Fibroblast of skin of right biceps (primary cell): ENCODE measurements at regions not wholly inside any gene's neighbourhood (a gene's known extent, or its start where the extent isn't known, plus 50 kb on each side); places are given as distances from the start of the nearest gene placed in this dataset.
"Not testable (repeated sequence)": the region's sequence is repeated elsewhere in the genome, so short reads cannot be mapped to it uniquely, and the experiment has no call there.

Experiments used
- DNase-seq: peaks from one replicate; pipeline ENCODE4 v3.0.0-alpha.2; 2013

- no peak for DNase-seq
Measured at GRCh38 chr2:125371867-125372266, 1284.1 kb upstream of the GYPC start.

- DNase-seq: no peak
Measured at GRCh38 chr2:125373293-125373692, 1282.7 kb upstream of the GYPC start.

GRCh38 chr2:125386074-125386473, 1269.9 kb upstream of the GYPC start:
- DNase-seq: no peak

DNA sequence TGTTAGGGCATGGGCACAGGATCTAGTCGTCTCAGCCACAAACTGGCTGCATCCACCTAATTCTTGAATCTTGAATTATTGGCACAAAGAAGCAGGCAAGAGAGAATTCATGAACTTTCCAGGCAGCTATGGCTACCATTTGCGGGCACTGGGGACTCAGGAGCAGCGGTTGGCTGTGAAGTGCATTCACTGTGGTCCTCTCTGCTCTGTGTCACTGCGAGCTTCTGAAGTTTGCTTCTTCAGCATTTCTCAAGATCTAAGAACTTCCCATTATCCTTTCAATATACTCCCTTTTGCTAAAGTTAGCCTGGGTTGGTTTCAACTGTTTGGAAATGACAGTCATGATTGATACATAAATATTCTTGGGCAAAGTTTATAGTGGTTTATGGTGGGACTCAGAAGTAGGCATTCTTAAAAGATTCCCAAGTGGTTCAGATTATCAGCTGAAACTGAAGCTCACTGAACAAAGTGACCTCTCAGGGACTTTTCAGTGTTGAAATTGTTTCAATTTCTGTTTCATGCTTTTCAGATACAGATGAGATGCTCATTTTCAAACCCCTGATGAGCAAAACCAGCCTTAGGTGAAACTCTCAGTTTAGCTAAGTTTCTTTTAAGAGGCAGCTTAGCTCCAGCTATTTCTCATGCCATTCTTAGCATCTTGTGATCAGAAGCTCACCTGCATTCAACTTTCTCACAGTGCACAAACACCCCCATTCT, 1258.3 kb upstream of the GYPC start:
- DNase-seq: no peak

DNA sequence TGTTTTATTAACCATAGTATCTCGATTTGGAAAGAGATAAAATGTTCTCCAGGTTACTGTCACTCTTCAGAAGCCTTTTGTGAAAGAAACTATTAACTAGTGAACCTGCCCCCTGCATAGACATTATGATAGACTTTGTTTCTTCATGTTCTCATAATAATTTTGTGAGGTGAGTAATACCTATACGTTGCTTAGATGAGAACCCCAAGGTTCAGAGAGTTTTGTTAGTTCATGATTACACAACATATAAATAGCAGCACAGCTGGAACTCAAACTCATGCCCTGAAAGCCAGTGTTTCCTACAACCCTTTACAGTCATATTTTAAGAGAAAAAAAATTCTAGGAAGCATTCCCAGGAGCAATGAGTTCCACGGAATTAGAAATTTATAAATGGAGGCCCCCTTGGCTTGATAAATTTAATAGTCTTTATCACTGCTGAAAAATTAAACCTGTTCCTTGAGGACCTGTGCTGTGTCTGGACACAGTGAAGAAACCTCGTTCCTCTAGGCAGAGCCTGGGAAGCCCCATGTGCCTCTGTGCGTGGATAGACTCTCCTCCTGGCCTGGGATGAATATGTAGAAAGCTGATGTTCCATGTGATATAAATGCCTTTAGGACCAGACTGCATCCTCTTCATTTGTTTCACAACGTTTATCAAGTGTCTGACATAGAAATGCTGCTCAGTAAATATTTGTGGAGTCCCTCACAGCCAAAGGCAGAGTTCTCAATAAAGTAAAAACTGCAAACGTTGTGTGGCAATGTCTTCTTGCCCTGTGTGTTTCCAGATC, 1257.0 kb upstream of the GYPC start:
- no peak for DNase-seq

DNA sequence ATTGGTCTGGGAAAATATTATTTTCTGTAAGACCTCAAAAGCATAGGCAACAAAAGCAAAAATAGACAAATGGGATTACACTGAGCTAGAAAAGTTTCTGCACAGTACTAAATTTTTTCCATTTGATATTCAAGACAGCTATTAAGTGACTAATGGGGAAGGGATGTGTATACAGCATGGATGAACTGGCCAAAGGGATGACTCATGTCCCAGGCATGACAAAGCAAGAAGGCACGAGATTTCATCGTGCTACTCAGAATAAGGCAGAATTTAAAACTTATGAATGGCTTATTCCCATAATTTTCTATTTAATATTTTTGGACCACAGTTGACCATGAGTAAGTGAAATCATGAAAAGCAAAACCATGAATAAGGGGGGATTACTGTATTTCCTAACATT, 1250.1 kb upstream of the GYPC start:
- peak; percentile 95 for DNase-seq

DNA sequence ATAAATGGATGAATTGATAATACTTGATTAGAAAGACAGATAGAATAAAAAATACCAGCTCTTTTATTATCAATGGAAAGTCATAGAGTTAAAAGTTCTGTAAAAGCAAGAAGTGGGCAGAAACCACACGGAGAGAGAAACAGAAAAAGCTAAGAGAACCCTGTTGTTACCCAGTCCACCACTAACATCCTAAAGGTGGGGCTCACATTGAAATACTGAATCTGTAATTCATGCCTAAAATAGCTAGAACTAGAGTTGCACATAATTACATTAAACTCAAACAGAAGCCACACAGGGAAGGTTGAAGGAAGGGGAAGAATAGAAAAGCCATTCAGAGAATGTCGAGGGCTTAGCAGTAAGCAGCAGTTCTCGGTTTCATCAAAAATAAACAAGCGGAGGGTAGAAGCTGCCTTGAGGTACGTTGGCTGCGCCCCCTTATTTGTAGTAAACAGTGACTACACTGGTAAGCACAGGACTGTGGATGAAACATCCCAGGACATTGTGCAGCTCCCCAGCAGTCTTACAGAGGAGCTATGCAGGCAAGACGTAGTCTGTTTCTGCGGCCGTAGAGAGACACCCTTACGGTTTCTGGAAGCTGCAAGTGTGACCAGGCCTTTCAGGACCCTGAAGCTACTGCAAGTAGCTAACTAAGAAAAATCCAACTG, 1247.0 kb upstream of the GYPC start:
- DNase-seq: no peak

DNA sequence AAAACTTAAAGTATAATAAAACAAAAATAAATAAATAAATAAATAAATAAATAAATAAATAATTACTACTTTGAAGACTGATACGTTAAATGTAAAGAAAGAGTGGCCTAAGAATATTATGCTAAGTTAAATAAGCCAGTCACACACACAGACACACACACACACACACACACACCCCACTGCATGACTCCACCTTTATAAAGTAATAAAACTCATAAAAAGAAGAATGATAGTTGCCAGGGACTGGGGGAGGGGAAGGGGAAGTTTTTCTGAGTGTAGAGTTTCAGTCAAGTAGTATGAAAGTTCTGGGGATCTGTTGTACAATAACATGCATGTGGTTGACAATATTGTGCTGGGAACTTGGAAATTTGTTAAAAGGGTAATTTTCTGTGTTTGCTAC, 1237.5 kb upstream of the GYPC start:
- no peak for DNase-seq

GRCh38 chr2:125422198-125422770, 1233.7 kb upstream of the GYPC start:
- DNase-seq: not testable (repeated sequence)

DNA sequence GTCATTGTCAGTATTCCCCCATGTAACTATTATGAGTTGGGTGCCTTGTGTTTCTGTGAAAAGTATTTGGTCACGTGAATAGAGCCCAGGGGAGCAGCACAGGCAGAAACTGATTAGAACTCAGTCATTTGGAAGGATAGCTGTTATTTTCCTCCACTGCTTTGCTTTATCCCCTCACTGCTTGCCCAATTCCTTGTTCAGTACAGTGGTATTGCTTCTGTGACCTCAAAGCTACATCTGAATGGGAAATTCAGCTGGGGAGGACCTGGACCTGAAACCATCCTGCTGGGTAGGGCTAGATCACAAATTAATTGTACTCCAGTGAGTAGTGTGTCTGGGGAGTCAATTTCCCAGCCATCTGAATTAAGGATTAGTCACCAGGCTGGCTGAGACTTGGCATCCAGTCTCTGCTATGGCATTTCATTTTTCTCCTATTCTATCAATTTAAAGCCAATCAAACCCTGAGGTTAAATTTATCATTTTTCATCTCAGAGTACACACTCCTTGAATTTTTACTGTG, 1231.6 kb upstream of the GYPC start:
- no peak for DNase-seq

DNA sequence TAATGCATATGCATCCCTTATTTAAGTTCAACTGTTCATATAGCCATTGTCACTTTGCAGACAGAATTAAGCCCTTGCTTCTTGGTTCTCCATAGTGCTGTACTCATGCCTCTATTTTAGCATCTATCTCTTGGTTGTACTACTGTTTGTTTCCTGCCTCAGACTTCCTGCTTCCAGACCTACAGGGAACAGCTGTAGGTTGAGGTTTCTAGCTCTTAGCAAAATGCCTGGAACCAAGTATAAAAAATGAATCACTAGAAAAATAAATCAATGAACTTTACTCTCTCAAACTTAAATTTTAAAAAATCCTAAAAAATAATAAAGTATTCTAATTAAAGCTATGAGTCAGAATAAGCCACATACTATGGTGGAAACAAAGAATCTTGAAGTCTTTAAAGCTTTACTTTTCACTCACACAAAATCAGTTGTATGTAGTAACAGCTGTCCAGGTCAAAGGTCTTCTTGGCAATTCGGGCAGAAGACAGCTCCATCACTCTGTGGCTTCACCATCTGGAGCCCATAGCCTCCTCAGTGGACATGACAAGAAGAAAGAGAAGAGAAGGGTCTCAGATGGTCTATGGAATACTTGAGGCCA, 1228.1 kb upstream of the GYPC start:
- peak; percentile 41 for DNase-seq

DNA sequence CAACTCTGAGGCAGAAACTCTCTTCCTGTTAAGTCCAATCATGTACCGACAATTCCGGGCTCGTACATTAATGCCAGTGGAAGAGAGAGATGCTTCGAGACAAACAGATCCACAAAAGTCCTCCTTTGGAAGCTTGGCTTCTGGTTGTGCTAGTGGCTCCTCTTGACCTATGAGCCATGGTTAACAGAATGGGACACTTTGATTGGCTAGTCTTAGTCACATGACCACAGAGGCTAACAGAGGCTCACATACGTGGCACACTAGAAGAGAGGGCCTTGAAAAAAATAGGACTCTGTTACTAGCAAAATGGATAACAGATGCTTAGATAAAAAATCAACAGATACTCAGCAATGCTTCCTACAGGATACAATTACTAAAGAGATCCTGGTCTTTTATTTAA, 1211.9 kb upstream of the GYPC start:
- no peak for DNase-seq

- DNase-seq: no peak
Measured at GRCh38 chr2:125445495-125445894, 1210.5 kb upstream of the GYPC start.

DNA sequence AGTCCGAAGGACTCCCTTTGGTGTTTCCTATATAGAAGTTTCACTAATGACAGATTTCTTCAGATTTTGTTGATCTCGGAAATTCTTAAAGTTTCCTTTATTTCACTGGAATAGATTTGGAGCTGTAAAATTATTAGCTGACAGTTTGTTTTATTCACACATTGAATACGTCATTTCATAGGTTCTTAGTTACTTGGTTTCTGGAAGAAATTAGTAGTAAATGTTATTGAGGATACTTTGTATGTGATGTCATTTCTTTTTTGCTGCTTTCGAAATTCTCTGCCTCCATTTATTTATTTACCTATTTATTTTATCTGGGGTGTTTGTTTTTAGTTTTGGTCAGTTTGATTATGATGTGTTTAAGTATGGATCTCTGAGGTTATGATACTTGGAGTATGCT, 1205.9 kb upstream of the GYPC start:
- no peak for DNase-seq

DNA sequence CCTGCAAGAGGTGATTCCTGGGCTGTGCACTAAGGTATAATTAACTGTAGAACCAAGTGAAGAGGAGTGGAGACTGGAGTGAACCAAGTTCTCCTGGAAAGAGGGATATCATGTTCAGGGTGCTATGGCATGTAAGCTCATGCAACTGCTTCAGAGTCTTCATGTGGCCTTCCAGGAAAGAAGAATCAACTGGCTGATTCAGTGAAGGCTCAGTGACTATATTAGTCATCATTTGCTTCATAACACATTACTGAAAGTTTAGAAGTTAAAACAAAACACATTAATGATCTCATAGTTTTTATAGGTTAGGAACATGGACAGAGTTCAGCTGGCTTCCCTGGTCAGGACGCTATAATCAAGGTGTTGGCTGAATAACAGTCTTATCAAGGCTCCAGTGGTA, 1200.8 kb upstream of the GYPC start:
- DNase-seq: peak; percentile 4

DNA sequence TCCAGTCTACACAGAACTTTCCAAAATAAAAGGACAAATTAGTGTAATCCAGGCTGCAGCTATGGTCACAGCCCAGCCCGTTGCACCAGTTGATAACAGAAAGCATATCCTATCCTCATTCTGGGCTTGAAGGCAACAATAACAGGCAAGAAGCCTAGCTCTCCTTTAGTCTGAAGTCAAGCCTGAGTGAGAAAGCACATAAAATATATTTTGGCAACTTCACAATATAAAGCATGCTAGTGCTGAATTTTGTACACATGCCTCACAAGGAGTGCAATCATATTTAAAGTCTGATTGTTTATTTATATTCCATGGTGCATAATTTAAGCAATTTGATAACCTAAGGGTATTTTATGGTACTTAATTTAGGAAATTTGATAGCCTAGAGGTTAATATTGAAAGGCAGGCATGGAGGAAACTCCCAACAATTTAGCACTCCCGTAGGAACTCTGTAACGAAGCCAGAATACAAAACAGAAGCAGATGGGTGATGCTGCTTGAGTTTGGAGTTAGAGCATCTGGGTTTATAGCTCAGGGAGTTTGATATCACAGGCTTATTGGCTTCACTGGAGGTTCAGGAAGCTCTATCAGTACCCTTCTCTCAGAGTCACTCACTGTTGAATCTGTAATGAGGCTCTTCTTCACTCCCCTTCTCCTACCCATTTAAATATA, 1199.1 kb upstream of the GYPC start:
- DNase-seq: no peak

DNA sequence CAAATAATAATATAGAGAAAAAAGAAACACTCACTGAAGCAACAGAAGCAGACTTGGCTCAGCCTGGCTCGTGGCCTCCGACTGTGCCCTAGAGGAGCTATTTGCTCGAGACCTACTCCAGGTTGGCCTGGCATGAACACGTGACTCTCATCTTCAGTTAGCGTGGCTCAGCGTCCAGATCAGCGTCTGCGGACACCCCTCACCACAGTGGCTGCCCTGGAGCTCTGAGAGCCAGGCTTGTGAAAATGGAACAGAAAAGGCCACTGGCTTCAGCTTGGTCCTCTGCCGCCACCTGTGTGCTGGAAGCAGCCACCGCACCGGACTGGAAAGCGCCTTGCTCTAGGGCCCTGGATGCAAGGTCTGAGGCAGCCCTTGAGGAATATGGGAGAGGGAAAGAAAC, 1184.0 kb upstream of the GYPC start:
- DNase-seq: peak; percentile 14

- DNase-seq: no peak
Measured at GRCh38 chr2:125479143-125479636, 1176.8 kb upstream of the GYPC start.

DNA sequence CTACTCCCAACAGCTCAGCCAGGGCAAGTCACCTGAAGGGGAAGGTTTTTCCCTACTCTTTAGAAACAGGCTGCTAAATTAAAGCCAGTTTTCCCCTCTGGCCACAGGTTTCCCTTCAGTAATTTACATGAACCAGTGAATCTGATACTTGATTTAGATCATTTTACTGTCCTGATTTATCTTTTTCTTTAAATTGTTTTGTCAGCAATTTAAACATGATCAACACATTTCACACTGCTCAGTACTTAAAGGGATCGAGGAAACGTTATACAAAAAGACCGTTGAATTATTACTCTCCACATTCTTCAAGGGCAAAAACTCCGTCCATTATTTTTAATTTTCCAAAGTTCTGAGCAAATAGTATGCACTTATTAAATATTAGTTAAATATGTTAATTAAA, 1165.7 kb upstream of the GYPC start:
- no peak for DNase-seq

DNA sequence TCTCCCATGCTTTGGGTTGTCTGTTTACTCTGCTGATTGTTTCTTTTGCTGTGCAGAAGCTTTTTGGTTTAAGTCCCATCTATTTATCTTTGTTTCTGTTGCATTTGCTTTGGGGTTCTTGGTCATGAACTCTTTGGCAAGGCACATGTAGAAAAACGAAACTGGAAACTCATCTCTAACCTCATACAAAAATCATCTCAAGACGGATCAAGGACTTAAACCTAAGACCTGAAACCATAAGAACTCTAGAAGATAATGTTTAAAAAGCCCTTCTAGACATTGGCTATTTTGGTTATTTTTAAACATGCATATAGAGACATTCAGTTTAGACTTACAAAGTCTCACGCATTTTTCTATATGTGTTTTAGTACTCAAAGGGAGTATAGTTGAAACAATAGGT, 1164.3 kb upstream of the GYPC start:
- DNase-seq: no peak

DNA sequence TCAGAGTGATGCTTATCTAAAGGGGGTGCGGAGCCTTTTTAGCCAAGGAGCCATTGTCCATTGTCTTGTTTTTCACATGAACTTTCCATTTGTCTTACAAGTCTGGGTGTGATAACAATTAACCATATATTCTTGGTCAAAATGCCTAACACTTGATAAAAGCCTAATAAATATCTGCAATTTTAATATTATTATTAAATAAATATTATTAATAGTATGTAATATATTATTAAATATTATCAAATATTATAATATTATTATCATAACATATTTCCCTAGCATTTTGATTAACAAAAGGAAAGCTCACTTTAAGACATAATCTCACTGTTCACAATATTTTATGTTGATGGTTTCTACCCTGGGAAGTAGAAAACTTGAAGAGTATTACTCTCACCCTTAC, 1143.6 kb upstream of the GYPC start:
- DNase-seq: no peak

- no peak for DNase-seq
Measured at GRCh38 chr2:125516496-125517109, 1139.4 kb upstream of the GYPC start.
